GM12873 (cell line): ENCODE measurements at regions not wholly inside any gene's neighbourhood (a gene's known extent, or its start where the extent isn't known, plus 50 kb on each side); places are given as distances from the start of the nearest gene placed in this dataset.

Experiments used
- TF ChIP-seq, protein P1 (sequence below): IDR thresholded peaks from 2 replicates; pipeline ENCODE4 v1.5.1; 2012; ENCODE audit warnings: low read depth, mild to moderate bottlenecking, moderate library complexity, low read length, control low read depth; ENCODE audit not compliant: insufficient read depth; ENCODE audit errors: missing control alignments

DNA sequence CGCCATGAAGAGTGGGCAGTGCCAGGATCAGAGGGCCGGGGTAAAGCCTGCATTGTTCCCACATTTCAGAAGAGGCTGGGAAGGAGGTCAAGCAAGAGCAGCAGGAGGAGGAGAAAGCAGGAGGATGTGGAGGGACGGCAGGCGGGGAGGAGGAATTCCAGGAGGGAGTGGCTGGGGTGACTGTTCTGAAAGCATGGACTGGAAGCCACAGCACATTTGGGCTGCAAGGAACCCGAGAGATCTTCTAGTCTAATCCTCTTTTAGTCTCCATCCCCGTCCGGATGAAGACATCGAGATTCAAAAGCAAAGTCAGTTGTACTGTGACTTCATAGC lies 76.9 kb downstream of the FAM50B start:
- TF ChIP-seq, protein P1, sequence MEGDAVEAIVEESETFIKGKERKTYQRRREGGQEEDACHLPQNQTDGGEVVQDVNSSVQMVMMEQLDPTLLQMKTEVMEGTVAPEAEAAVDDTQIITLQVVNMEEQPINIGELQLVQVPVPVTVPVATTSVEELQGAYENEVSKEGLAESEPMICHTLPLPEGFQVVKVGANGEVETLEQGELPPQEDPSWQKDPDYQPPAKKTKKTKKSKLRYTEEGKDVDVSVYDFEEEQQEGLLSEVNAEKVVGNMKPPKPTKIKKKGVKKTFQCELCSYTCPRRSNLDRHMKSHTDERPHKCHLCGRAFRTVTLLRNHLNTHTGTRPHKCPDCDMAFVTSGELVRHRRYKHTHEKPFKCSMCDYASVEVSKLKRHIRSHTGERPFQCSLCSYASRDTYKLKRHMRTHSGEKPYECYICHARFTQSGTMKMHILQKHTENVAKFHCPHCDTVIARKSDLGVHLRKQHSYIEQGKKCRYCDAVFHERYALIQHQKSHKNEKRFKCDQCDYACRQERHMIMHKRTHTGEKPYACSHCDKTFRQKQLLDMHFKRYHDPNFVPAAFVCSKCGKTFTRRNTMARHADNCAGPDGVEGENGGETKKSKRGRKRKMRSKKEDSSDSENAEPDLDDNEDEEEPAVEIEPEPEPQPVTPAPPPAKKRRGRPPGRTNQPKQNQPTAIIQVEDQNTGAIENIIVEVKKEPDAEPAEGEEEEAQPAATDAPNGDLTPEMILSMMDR, result no peak

DNA sequence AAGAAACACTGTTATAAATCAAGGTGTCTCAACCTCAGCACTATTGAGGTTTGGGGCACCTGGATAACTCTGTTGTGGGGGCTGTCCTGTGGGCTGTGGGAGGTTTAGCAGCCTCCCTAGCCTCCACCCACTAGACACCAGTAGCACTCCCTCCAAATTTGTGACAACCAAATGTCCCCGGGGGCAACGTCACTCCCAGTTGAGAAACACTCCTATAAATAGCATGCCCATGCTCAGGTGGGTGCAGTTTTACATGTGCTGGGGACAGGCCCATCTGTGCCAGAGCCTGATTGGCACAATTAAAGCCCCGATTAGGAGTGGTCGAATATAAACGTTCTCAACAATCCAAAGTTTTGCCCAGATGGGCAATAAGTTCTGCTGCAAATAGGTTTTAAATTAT lies 78.9 kb downstream of the FAM50B start:
- TF ChIP-seq, protein P1, result no peak

DNA sequence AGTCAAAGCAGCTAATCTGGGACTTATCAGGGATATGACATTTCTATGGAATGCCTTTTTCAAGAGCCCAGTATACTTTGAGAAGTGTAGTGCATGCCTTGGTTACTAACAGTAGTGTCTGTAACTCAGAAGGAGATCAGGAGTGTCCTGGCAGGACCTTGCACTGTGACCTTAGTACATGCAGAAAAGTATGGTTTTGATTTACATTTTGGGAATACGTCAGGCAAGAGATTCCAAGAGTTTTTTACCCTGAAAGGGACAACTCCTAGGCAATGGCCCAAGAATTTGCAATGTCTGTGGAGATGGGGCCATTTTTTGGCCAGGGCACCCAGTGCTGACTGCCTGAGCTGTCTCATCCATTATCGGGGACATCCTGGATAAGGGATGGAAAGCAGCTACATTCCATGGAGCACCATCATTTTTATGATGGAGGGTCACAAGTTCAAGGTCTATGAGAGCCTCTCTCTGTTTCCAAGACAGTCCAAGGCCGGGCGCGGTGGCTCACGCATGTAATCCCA lies 80.2 kb downstream of the FAM50B start:
- TF ChIP-seq, protein P1, result no peak

DNA sequence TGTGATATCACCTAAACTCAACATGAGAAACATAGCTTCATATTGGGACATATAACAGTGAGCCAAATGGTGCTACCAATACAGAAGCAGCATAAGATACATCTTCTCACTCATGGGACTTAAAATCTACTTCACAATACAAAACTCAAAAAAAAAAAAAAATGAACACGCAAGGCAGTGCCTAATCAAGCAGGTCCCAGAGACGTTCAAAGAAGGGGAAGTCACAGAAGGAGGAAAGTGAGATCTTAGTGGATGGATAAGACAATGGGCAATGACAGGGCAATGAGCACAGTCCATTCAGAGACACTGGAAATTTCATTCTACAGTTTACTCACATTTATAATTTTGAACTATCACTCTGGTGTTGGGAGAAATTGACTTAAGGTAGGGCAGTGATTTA lies 88.3 kb downstream of the FAM50B start:
- TF ChIP-seq, protein P1, result no peak

DNA sequence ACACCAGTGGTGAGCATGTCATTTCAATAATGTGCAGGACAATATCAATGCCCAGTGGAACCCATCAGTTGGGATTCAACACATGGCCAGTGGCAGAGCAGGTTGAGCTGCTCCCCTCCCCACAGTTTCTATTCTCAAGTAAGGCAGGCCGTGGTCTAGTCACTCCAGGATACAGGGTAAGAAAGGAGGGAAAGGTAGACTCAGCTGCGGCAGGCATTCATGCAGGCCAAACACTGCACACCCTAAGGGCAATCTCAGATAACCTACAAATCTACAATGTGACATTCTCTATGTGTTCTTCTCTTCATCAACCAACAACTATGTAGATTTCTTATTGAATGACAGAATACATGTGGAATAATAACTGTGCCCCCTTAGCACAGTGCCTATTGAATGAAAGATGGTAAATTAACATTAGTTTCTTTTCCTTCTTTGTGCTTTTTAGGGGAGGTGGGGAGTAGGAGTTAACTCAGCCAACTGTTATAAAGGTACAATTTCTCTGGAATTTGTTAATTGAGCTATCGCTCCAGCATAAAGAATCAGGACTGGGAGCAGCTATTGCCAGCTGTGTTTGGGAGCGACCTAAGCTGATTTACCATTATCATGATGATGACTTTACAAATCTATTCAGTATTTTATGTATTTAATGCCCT lies 89.7 kb downstream of the FAM50B start:
- TF ChIP-seq, protein P1, result no peak

DNA sequence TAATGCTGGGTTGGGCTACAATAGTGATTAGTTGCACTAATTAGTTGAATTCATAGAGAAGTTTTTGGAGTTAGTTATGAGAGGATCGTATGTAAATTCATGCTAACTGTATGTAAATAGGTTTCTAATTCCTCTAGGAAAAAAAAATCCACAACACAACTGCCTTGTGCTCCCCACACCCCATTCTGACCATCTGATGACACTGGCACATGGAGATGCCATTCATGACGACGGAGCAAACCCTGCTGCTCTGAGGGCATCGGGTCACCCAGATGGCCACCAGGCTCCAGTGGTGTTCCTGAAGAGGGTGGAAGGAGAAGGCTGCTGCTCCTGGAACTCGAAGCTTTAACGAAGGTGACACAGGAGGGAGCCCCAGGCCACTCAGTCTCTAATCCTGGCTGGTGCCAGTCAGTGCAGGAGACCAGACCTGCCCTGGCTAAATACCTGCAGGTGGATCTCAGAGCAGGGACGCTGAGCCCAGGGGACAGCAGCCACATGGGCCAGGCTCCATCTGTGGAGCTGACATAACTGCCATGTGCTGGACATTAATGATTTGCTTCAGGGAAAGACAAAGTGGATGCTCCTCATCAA lies 90.3 kb downstream of the FAM50B start:
- TF ChIP-seq, protein P1, result no peak

DNA sequence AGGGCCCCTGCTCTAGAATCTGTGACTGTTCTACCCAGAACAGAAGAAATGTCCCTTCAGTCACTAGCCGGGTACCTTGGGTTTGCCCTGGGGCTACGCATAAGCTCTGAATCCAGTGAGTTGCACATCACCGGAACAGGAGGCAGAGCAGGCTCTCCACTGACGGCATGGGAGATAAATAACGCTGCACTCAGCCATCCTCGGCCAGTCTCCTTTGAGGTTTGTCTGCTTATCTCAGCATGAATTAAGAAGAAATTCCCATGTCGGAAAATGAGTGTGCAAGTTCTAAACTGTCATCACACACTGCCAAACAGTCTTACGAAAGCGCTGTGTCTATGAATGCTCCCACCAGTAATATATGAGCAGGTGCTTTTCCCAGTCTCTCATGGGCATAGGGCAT lies 90.8 kb downstream of the FAM50B start:
- TF ChIP-seq, protein P1, result no peak
